ENCODE measurements at regions not wholly inside any gene's neighbourhood (a gene's known extent, or its start where the extent isn't known, plus 50 kb on each side); places are given as distances from the start of the nearest gene placed in this dataset.
"Not testable (repeated sequence)": the region's sequence is repeated elsewhere in the genome, so short reads cannot be mapped to it uniquely, and the experiment has no call there.

DNA sequence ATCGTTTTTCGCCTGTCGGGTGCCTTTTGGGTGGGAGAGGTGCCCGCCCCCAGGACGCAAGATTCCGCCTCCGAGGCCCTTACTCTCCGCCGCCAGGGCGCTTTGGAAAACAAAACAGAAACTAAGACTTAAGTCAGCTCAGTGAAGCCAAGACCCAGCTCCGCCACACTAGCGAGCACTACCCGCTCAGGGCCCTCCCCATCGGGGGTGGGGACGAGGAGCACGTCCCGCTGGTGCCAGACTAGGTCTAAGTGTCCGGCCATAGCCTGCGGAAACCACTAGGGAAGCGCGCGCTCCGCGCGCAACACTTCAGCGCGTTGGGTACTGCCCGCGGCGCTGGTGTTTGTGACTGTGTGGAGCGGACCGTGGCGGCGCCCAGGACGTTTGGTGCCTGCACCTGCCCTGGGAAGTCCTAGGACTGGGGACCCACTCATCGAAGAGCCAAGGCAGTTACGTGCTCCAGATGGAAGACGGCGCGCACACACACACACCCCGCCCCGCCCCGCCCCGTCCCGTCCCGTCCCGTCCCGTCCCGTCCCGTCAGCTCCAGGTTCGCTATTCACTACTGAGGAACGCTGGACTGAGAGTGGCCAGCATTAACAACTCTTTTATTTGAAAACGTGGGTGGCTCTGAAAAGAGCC, 57.6 kb upstream of the BOLA1 start:
- H3K27ac ChIP-seq (replicated peaks in 1 of 4); DNase-seq (ENCODE audit: extremely low spot score); H3K9me3 ChIP-seq; H3K36me3 ChIP-seq; H3K27me3 ChIP-seq; intact Hi-C loops (cut with DNase I); H3K4me3 ChIP-seq: not testable (repeated sequence)
- WGBS, result no CpG with 5 or more reads among the region's 53 CpGs
- peaks cover 12 to 29% (median 26%) of the 10 kb centered on the region in 4 donors for H3K4me1 ChIP-seq

DNA sequence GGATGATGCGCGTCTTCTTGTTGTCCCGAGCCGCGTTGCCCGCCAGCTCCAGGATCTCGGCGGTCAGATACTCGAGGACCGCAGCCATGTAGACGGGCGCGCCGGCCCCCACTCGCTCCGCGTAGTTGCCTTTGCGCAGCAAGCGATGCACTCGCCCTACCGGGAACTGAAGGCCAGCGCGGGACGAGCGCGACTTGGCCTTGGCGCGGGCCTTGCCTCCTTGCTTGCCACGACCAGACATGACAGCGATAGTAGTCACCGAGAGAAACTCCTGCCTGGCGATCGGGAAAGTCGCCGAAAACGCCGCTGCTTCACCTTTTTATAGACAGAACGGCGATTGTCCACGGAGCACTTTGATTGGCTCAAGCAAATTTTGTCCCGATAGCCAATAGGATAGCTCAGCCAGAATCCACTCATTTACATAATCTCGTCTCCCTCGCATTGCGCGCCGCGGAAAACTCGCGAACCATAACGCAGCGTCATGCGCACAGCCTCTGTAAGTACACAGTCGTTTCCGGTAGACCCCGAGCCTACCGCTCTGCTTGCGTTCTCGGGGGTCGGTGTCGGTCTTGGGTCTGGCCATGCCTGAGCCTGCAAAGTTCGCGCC, 56.8 kb upstream of the BOLA1 start:
- H3K27me3 ChIP-seq; intact Hi-C loops (cut with DNase I); H3K36me3 ChIP-seq; DNase-seq (ENCODE audit: extremely low spot score); H3K9me3 ChIP-seq; H3K4me3 ChIP-seq; H3K27ac ChIP-seq (replicated peaks in 1 of 4): not testable (repeated sequence)
- WGBS, result no CpG with 5 or more reads among the region's 62 CpGs
- peaks cover 12 to 29% (median 26%) of the 10 kb centered on the region in 4 donors for H3K4me1 ChIP-seq

DNA sequence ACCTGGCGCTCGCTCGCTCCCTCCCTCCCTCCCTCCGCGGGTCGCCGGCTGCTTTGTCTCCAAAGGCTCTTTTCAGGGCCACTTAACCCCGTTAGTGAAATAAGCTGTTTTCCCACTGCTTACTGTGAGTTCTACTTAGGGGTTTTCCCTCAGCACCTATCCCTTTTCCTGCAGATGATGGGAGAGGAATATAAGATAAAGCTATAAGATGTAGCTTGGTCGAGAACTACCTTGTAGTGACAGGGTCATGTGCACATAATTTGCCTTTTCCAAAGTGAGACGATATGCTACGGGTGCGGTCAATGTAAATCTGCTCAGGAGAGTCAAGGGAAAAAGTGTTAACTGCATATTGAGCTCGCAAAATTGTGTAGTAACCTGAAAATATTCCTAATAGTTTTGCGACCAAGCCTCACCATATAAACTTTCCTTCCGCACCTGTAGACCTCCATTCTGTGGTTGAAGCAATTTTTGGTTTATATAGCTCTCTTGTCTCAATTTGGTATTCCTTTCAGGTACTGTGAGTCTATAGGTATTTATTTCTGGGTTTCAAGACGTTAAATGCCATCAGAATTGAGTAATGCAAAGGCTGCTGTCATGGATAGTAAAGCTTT, 55.8 kb upstream of the BOLA1 start:
- H3K27ac ChIP-seq (replicated peaks in 1 of 4), result peak overlapping the region; percentile 79 to 86 (median 84)
- WGBS, result 9% methylated on average over 9 of the region's 16 CpGs
- peak in 1 of 2 donors; percentile 25 for TF ChIP-seq POLR2AphosphoS5 (IDR thresholded peaks at IDR 0.05)
- TF ChIP-seq, protein P1, sequence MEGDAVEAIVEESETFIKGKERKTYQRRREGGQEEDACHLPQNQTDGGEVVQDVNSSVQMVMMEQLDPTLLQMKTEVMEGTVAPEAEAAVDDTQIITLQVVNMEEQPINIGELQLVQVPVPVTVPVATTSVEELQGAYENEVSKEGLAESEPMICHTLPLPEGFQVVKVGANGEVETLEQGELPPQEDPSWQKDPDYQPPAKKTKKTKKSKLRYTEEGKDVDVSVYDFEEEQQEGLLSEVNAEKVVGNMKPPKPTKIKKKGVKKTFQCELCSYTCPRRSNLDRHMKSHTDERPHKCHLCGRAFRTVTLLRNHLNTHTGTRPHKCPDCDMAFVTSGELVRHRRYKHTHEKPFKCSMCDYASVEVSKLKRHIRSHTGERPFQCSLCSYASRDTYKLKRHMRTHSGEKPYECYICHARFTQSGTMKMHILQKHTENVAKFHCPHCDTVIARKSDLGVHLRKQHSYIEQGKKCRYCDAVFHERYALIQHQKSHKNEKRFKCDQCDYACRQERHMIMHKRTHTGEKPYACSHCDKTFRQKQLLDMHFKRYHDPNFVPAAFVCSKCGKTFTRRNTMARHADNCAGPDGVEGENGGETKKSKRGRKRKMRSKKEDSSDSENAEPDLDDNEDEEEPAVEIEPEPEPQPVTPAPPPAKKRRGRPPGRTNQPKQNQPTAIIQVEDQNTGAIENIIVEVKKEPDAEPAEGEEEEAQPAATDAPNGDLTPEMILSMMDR (IDR thresholded peaks at IDR 0.05), result no peak

DNA sequence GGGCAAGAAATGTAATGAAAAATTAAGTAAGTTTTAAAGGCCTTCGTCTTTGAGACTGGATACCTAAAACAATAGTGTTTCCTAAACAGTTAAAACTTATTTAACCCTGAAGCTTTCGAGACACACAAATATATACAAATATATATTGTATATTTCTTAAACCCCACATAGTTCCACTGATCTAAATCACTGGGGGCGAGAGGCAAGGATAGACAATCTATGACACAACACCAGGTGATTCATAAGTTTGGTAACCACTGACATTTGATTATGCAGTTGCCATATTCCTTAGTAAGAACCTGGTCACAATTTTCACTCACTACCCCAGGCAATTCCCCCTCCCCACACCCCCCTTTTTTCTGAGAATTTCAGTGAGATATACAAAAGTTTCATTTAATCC, 55.3 kb upstream of the BOLA1 start:
- intact Hi-C loops (cut with DNase I), result no loop called here
- Histone ChIP-seq H3K36me3 (peaks cover 0 to 4% (median 0%) of the 10 kb centered on the region in 4 donors), H3K4me1 (peaks cover 21 to 39% (median 37%) of the 10 kb centered on the region in 4 donors), H3K27ac (replicated peaks in 1 of 4) (peak overlapping the region in 2 of 4 donors; percentile 82 to 85), H3K27me3 (no peaks in the 10 kb centered on the region), H3K9me3 (no peaks in the 10 kb centered on the region), H3K4me3 (peak overlapping the region in 3 of 4 donors; percentile 57 to 64 (median 59))
- TF ChIP-seq POLR2A (IDR thresholded peaks at IDR 0.05; ENCODE audit: low read depth) (no peak), EP300 (IDR thresholded peaks at IDR 0.05) (no peak), POLR2AphosphoS5 (IDR thresholded peaks at IDR 0.05) (no peak)
- TF ChIP-seq, protein P1 (IDR thresholded peaks at IDR 0.05), result no peak
- WGBS, result 44% methylated on average over 3 of the region's 3 CpGs
- DNase-seq (ENCODE audit: extremely low spot score), result no peak

More for the DNA sequence above, 55.8 kb upstream of the BOLA1 start:
- no peak for DNase-seq (ENCODE audit: extremely low spot score)
- H3K27me3 ChIP-seq, result no peaks in the 10 kb centered on the region
- intact Hi-C loops (cut with DNase I), result no loop called here
- H3K4me1 ChIP-seq, result peaks cover 15 to 34% (median 31%) of the 10 kb centered on the region in 4 donors
- H3K9me3 ChIP-seq, result no peaks in the 10 kb centered on the region
- peaks cover 0 to 4% (median 0%) of the 10 kb centered on the region in 4 donors for H3K36me3 ChIP-seq
- H3K4me3 ChIP-seq, result peak overlapping the region; percentile 54 to 64 (median 58)

DNA sequence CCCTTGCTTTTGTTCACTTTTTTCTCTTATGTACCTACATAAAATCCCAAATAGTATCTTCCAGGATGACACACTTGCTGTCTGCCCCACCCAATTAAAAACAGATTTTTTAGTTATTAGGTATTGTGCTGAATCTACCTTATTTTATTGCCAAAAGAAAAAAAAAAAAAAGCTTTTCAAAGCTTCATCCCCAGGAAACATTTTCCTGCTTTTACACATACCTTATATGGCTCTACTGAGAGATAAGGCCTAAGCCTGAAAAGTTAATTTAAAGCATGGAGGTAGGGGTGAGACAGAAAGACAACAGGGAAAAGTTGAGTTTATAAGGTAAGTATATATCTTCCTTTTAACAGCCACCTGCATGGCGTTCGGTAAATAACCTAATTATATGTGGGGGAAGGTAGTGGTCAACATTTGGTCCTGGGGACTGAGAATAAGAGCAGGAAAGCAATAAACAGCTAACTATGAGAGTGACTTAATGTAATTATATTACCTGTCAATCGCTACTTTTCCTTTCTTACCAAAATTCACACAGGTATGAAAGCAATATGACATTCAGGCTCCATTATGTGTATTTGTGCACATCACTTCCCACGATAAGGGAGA, 54.6 kb upstream of the BOLA1 start:
- Histone ChIP-seq H3K27ac (replicated peaks in 1 of 4) (peak overlapping the region in 3 of 4 donors; percentile 9 to 82 (median 44)), H3K36me3 (peaks cover 0 to 4% (median 0%) of the 10 kb centered on the region in 4 donors), H3K9me3 (no peaks in the 10 kb centered on the region), H3K4me1 (peaks cover 28 to 46% (median 44%) of the 10 kb centered on the region in 4 donors), H3K27me3 (no peaks in the 10 kb centered on the region), H3K4me3 (no peak overlapping the region)
- no peak for DNase-seq (ENCODE audit: extremely low spot score)
- TF ChIP-seq POLR2AphosphoS5 (IDR thresholded peaks at IDR 0.05) (no peak), EP300 (IDR thresholded peaks at IDR 0.05) (no peak), POLR2A (IDR thresholded peaks at IDR 0.05; ENCODE audit: low read depth) (no peak)
- TF ChIP-seq, protein P1 (IDR thresholded peaks at IDR 0.05), result no peak
- intact Hi-C loops (cut with DNase I), result no loop called here
- WGBS, result 68% methylated on average over 4 of the region's 4 CpGs

All from esophagus muscularis mucosa (tissue), 4 donors.